ENCODE measurements at regions not wholly inside any gene's neighbourhood (a gene's known extent, or its start where the extent isn't known, plus 50 kb on each side); places are given as distances from the start of the nearest gene placed in this dataset.

DNA sequence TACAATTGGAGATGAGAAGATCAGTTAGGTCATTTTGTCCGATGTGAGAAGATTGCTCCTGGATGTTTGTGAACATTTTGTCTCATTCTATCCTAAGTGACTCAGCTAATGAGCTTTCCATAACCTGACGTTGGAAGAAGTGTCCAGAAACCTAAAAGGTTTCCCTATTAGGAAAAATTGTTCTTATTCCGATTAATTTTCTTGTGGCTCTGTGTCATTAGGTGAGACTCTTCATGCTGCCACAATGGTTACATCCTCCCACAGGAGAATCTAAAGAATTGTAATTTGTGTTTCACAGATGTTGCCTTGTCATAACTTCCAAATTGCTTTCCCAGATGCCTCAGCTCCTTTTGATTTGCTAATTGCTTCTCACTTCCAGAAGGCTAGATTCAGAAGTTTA lies 261.0 kb upstream of the APCDD1 start:
- no peak overlapping the region for H2BK120ac ChIP-seq (ENCODE audit: low read depth, low read length)
- H3K18ac ChIP-seq (ENCODE audit: low read depth, low read length), result no peak overlapping the region
- H3K79me1 ChIP-seq (ENCODE audit: low read depth in 1 of 2, low read length in 2 of 2), result no peaks in the 10 kb centered on the region
- H3K9me1 ChIP-seq (ENCODE audit: insufficient read depth, low read length), result no peaks in the 10 kb centered on the region; the same call in 1 of the 2 replicates
- in situ Hi-C loops (cut with MboI; ENCODE audit: low sequenced_read_pairs) (no loop called here), intact Hi-C loops (cut with micrococcal nuclease) (no loop called here), dilution Hi-C loops (cut with HindIII; ENCODE audit: low sequenced_read_pairs, unreplicated experiment) (no loop called here)
- ChIA-PET CTCF (interaction anchor here (1.2 kb wide), 1 partner anchor 9 kb away, joined by 5 read pairs; no protein-coding TSS in a partner anchor), POLR2A (ENCODE audit: unreplicated experiment) (no interaction called here)
- H3K9ac ChIP-seq (ENCODE audit: low read depth, low read length), result no peak overlapping the region
- H3K27ac ChIP-seq (ENCODE audit: insufficient read depth, low read length), result no peak overlapping the region
- no peaks in the 10 kb centered on the region; the same call in 1 of the 2 replicates for H3K27me3 ChIP-seq (ENCODE audit: control insufficient read depth, insufficient read depth, low read length)
- no peak overlapping the region for H2AK9ac ChIP-seq (replicated peaks; ENCODE audit: low read depth, low read length, poor library complexity)
- no peak overlapping the region for H2AFZ ChIP-seq (replicated peaks; ENCODE audit: low read length, poor library complexity)
- no peak overlapping the region for H4K8ac ChIP-seq (ENCODE audit: low read depth in 2 of 2, low read length in 2 of 2)
- H4K20me1 ChIP-seq (ENCODE audit: insufficient read depth, low read length), result no peaks in the 10 kb centered on the region
- H3K23ac ChIP-seq (ENCODE audit: low read depth, low read length), result no peak overlapping the region
- no peaks in the 10 kb centered on the region; the same call in 1 of the 2 replicates for H3K4me1 ChIP-seq (ENCODE audit: control insufficient read depth, insufficient read depth, low read length)
- H3K9me3 ChIP-seq (ENCODE audit: control insufficient read depth, insufficient read depth, low read length), result no peaks in the 10 kb centered on the region
- no peak overlapping the region for H2BK5ac ChIP-seq (ENCODE audit: low read depth, low read length, poor library complexity, severe bottlenecking)
- H3K36me3 ChIP-seq (ENCODE audit: control insufficient read depth, insufficient read depth, low read length), result no peaks in the 10 kb centered on the region
- no peak overlapping the region for H3K56ac ChIP-seq (ENCODE audit: extremely low read depth, insufficient read depth, low read length)
- H3K4me3 ChIP-seq (ENCODE audit: insufficient read depth, low read depth, low read length), result no peak overlapping the region
- H2BK20ac ChIP-seq (ENCODE audit: low read depth, low read length), result no peak overlapping the region
- no peak overlapping the region for H4K91ac ChIP-seq (ENCODE audit: insufficient read depth, low read depth, low read length)
- H2AK5ac ChIP-seq (ENCODE audit: low read depth, low read length), result no peak overlapping the region
- no peak for DNase-seq
- H4K5ac ChIP-seq (ENCODE audit: low read depth, low read length), result no peak overlapping the region
- H3K4me2 ChIP-seq (ENCODE audit: low read depth, low read length), result no peak overlapping the region
- H3K14ac ChIP-seq (replicated peaks; ENCODE audit: low read depth, low read length), result no peak overlapping the region
- TF ChIP-seq, protein P1, sequence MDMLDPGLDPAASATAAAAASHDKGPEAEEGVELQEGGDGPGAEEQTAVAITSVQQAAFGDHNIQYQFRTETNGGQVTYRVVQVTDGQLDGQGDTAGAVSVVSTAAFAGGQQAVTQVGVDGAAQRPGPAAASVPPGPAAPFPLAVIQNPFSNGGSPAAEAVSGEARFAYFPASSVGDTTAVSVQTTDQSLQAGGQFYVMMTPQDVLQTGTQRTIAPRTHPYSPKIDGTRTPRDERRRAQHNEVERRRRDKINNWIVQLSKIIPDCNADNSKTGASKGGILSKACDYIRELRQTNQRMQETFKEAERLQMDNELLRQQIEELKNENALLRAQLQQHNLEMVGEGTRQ (IDR thresholded peaks at IDR 0.05; ENCODE audit: low read depth, low read length), result no peak
- TF ChIP-seq CEBPB (IDR thresholded peaks at IDR 0.05; ENCODE audit: low read depth, low read length) (no peak), BHLHE40 (IDR thresholded peaks at IDR 0.05; ENCODE audit: low read depth, low read length) (no peak), FOS (IDR thresholded peaks at IDR 0.05; ENCODE audit: low read depth, low read length) (no peak), MXI1 (IDR thresholded peaks at IDR 0.05; ENCODE audit: borderline replicate concordance, low read depth, low read length) (no peak), RCOR1 (IDR thresholded peaks at IDR 0.05; ENCODE audit: insufficient replicate concordance, low read length) (no peak), NFE2L2 (IDR thresholded peaks at IDR 0.05; ENCODE audit: low read depth, low read length) (no peak), CHD1 (IDR thresholded peaks at IDR 0.05; ENCODE audit: low read depth, low read length) (no peak), SMC3 (IDR thresholded peaks at IDR 0.05; ENCODE audit: low read depth, low read length) (no peak)
- TF ChIP-seq, protein P2, sequence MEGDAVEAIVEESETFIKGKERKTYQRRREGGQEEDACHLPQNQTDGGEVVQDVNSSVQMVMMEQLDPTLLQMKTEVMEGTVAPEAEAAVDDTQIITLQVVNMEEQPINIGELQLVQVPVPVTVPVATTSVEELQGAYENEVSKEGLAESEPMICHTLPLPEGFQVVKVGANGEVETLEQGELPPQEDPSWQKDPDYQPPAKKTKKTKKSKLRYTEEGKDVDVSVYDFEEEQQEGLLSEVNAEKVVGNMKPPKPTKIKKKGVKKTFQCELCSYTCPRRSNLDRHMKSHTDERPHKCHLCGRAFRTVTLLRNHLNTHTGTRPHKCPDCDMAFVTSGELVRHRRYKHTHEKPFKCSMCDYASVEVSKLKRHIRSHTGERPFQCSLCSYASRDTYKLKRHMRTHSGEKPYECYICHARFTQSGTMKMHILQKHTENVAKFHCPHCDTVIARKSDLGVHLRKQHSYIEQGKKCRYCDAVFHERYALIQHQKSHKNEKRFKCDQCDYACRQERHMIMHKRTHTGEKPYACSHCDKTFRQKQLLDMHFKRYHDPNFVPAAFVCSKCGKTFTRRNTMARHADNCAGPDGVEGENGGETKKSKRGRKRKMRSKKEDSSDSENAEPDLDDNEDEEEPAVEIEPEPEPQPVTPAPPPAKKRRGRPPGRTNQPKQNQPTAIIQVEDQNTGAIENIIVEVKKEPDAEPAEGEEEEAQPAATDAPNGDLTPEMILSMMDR (conservative IDR thresholded peaks at IDR 0.05; ENCODE audit: low read depth, low read length), result no peak
- TF ChIP-seq, protein P3, sequence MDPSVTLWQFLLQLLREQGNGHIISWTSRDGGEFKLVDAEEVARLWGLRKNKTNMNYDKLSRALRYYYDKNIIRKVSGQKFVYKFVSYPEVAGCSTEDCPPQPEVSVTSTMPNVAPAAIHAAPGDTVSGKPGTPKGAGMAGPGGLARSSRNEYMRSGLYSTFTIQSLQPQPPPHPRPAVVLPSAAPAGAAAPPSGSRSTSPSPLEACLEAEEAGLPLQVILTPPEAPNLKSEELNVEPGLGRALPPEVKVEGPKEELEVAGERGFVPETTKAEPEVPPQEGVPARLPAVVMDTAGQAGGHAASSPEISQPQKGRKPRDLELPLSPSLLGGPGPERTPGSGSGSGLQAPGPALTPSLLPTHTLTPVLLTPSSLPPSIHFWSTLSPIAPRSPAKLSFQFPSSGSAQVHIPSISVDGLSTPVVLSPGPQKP (IDR thresholded peaks at IDR 0.05; ENCODE audit: borderline replicate concordance, low read depth, low read length), result no peak
- WGBS, 2 experiments (ENCODE audit: extremely low coverage in 2 of 2, insufficient read length in 1 of 2), result no CpG with 5 or more reads among the region's 3 CpGs
- BruUV-seq (replicated peaks), result no TSS peak
- H3K4ac ChIP-seq (ENCODE audit: low read depth, low read length), result no peak overlapping the region
- ATAC-seq (ENCODE audit: low read depth), result no peak
- H2BK15ac ChIP-seq (ENCODE audit: low read depth, low read length), result no peak overlapping the region

Data from IMR-90 (cell line).